CD14-positive monocyte (primary cell): ENCODE measurements at regions not wholly inside any gene's neighbourhood (a gene's known extent, or its start where the extent isn't known, plus 50 kb on each side); places are given as distances from the start of the nearest gene placed in this dataset.

Experiments used
- DNase-seq, 3 donors: peaks; one replicate each; pipeline ENCODE4 v3.0.0-alpha.2; 2011 to 2022
- H2AFZ ChIP-seq: 2 replicates; pipeline ENCODE4 v1.6.0; 2012; ENCODE audit warnings: mild to moderate bottlenecking, low read depth, low read length, inconsistent platforms; ENCODE audit not compliant: insufficient read depth, poor library complexity, severe bottlenecking
- H3K27ac ChIP-seq, 2 donors: 1 replicate in 1 of 2; 2 replicates in 1 of 2; pipeline ENCODE4 v1.5.1; 2012 to 2013; ENCODE audit warnings: low read length in 2 of 2, control low read depth in 1 of 2, inconsistent platforms in 1 of 2, low read depth in 1 of 2, mild to moderate bottlenecking in 1 of 2
- H3K27me3 ChIP-seq, 2 donors: one replicate each; pipeline versions ENCODE4 v1.6.0 to v1.6.1; 2011 to 2013; ENCODE audit warnings: low read length in 2 of 2; ENCODE audit not compliant: control insufficient read depth in 2 of 2, insufficient read depth in 2 of 2
- H3K36me3 ChIP-seq, 2 donors: replicated peaks in 1 of 2; 1 replicate in 1 of 2; 2 replicates in 1 of 2; pipeline versions ENCODE4 v1.5.1 to v1.6.1; 2012 to 2013; ENCODE audit warnings: low read length in 2 of 2, control low read depth in 1 of 2, inconsistent platforms in 1 of 2, mild to moderate bottlenecking in 1 of 2; ENCODE audit not compliant: insufficient read depth in 2 of 2, control insufficient read depth in 1 of 2
- H3K4me1 ChIP-seq, 2 donors: 1 replicate in 1 of 2; 2 replicates in 1 of 2; pipeline versions ENCODE4 v1.5.1 to v1.6.1; 2012 to 2013; ENCODE audit warnings: low read length in 2 of 2, control low read depth in 1 of 2, inconsistent platforms in 1 of 2, mild to moderate bottlenecking in 1 of 2, moderate library complexity in 1 of 2; ENCODE audit not compliant: insufficient read depth in 2 of 2, control insufficient read depth in 1 of 2
- H3K4me2 ChIP-seq: replicated peaks from 2 replicates; pipeline ENCODE3; 2012; ENCODE audit warnings: low read length, moderate library complexity, mild to moderate bottlenecking; ENCODE audit not compliant: poor library complexity, severe bottlenecking; ENCODE audit errors: extremely low read depth
- H3K4me3 ChIP-seq, 3 experiments: fragments of 200-600 bp in 1 of 3; sonication (generic) in 1 of 3; replicated peaks in 1 of 3; 1 replicate in 2 of 3; 2 replicates in 1 of 3; pipeline ENCODE4 v1.5.1; 2011 to 2013; ENCODE audit warnings: low read length in 3 of 3, mild to moderate bottlenecking in 3 of 3, control low read depth in 2 of 3, low read depth in 2 of 3, inconsistent platforms in 1 of 3, moderate library complexity in 1 of 3
- H3K79me2 ChIP-seq: 2 replicates; pipeline ENCODE4 v1.6.0; 2012; ENCODE audit warnings: mild to moderate bottlenecking, control low read depth, inconsistent platforms, low read length, moderate library complexity; ENCODE audit not compliant: insufficient read depth
- H3K9ac ChIP-seq: 2 replicates; pipeline ENCODE4 v1.6.0; 2017; ENCODE audit warnings: low read length, mild to moderate bottlenecking; ENCODE audit not compliant: insufficient read depth, poor library complexity, severe bottlenecking
- H3K9me3 ChIP-seq, 2 donors: replicated peaks in 1 of 2; 1 replicate in 1 of 2; 2 replicates in 1 of 2; pipeline versions ENCODE4 v1.5.1 to v1.6.1; 2012 to 2013; ENCODE audit warnings: low read length in 2 of 2, control low read depth in 1 of 2; ENCODE audit not compliant: control insufficient read depth in 1 of 2, insufficient read depth in 1 of 2
- H4K20me1 ChIP-seq: 2 replicates; pipeline ENCODE4 v1.6.0; 2012; ENCODE audit warnings: mild to moderate bottlenecking, low read length, control low read depth, moderate library complexity; ENCODE audit not compliant: insufficient read depth
- H3K27ac Mint-ChIP-seq, 7 donors: one replicate each; pipeline ENCODE4 v1.8.0; 2020; ENCODE audit warnings: mild to moderate bottlenecking in 7 of 7, mixed read lengths in 7 of 7, moderate library complexity in 6 of 7, inconsistent platforms in 2 of 7
- H3K27me3 Mint-ChIP-seq, 3 donors: one replicate each; pipeline ENCODE4 v1.8.0; 2021 to 2022; ENCODE audit warnings: low read depth in 3 of 3, mild to moderate bottlenecking in 3 of 3, mixed read lengths in 3 of 3, moderate library complexity in 3 of 3, inconsistent platforms in 1 of 3
- H3K36me3 Mint-ChIP-seq, 2 donors: one replicate each; pipeline ENCODE4 v1.8.0; 2020; ENCODE audit warnings: mixed read lengths in 2 of 2, inconsistent platforms in 1 of 2, mild to moderate bottlenecking in 1 of 2
- H3K4me1 Mint-ChIP-seq: one replicate; pipeline ENCODE4 v1.8.0; 2020; ENCODE audit warnings: mild to moderate bottlenecking, mixed read lengths
- H3K4me3 Mint-ChIP-seq, 2 donors: one replicate each; pipeline ENCODE4 v1.8.0; 2020; ENCODE audit warnings: mild to moderate bottlenecking in 2 of 2, mixed read lengths in 2 of 2, moderate library complexity in 1 of 2
- H3K9me3 Mint-ChIP-seq, 7 donors: one replicate each; pipeline ENCODE4 v1.8.0; 2020 to 2022; ENCODE audit warnings: mixed read lengths in 7 of 7, mild to moderate bottlenecking in 6 of 7, moderate library complexity in 6 of 7, inconsistent platforms in 2 of 7
- WGBS: methylation state at CpG from one replicate; pipeline ENCODE4 v1.1.5; 2013; ENCODE audit warnings: missing lambda C conversion rate; ENCODE audit not compliant: insufficient coverage; 5-methylcytosine and 5-hydroxymethylcytosine counted together
- intact Hi-C, 2 donors: fragments of 100-400 bp; cut with micrococcal nuclease; formaldehyde crosslinking; loops; one replicate each; pipeline versions ENCODE4 v1.15.0 to v1.15.1; 2023
- TF ChIP-seq, protein P1 (sequence below): fragments of 200-600 bp; IDR thresholded peaks from one replicate; pipeline ENCODE4 v1.8.0; 2022; ENCODE audit warnings: antibody characterized with exemption, mild to moderate bottlenecking

DNA sequence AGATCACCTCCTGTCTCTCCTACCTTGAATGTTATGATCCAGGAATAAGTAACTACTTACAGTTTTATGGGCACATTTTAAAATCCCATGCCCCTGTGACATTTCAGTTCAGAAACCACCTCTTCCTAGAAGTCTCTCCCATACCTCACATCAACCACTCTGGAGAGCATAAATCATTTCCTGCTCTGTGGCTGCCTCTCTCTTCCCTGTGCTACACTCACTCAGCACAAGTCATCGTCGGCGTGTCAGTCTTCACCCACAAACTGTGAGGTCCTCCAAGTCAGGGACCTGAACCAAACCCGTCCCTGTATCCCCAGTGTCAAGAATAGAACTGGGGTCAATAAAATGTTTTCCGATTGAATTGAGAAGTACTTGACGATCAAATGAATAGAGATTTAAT is 863.3 kb downstream of the BCL11B start:
- Mint-ChIP-seq H3K9me3 (peaks cover 0 to 8% (median 4%) of the 10 kb centered on the region in 7 donors), H3K4me3 (no peak overlapping the region), H3K27me3 (peaks cover 0 to 1% (median 0%) of the 10 kb centered on the region in 3 donors), H3K36me3 (no peaks in the 10 kb centered on the region), H3K4me1 (no peaks in the 10 kb centered on the region), H3K27ac (no peak overlapping the region)
- H3K27ac ChIP-seq, result no peak overlapping the region
- H3K79me2 ChIP-seq, result no peaks in the 10 kb centered on the region
- H3K4me1 ChIP-seq, result no peaks in the 10 kb centered on the region
- intact Hi-C loops, result no loop called here
- no peaks in the 10 kb centered on the region for H3K36me3 ChIP-seq
- no peaks in the 10 kb centered on the region for H3K9me3 ChIP-seq
- H2AFZ ChIP-seq, result no peak overlapping the region
- no peaks in the 10 kb centered on the region for H4K20me1 ChIP-seq
- H3K4me3 ChIP-seq, result no peak overlapping the region
- H3K4me2 ChIP-seq, result no peak overlapping the region
- 38% methylated on average over 4 of the region's 6 CpGs for WGBS
- no peak overlapping the region for H3K9ac ChIP-seq
- TF ChIP-seq, protein P1, sequence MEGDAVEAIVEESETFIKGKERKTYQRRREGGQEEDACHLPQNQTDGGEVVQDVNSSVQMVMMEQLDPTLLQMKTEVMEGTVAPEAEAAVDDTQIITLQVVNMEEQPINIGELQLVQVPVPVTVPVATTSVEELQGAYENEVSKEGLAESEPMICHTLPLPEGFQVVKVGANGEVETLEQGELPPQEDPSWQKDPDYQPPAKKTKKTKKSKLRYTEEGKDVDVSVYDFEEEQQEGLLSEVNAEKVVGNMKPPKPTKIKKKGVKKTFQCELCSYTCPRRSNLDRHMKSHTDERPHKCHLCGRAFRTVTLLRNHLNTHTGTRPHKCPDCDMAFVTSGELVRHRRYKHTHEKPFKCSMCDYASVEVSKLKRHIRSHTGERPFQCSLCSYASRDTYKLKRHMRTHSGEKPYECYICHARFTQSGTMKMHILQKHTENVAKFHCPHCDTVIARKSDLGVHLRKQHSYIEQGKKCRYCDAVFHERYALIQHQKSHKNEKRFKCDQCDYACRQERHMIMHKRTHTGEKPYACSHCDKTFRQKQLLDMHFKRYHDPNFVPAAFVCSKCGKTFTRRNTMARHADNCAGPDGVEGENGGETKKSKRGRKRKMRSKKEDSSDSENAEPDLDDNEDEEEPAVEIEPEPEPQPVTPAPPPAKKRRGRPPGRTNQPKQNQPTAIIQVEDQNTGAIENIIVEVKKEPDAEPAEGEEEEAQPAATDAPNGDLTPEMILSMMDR, result no peak
- DNase-seq, result no peak
- H3K27me3 ChIP-seq, result no peaks in the 10 kb centered on the region

DNA sequence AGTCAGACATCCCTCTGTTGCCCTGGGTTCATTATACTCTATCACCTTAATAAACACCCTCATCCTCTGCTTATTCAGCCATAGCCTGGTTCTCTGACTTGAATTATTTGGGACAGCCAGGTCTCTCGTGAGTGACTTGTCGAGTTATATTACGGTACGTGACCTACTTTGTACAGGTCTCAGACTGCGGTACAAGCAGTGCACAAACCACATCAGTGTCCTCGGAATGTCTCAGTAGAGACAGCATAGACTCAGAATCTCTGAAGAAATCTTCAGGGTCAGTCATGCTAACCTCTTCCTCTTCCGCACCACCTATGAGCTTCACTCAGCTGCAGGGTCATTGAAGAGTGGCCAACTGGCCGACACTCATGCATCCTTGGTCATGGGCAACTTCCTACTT is 860.8 kb downstream of the BCL11B start:
- peaks cover 0 to 1% (median 0%) of the 10 kb centered on the region in 3 donors for H3K27me3 Mint-ChIP-seq
- H3K4me3 ChIP-seq, result no peak overlapping the region
- H3K79me2 ChIP-seq, result no peaks in the 10 kb centered on the region
- no peaks in the 10 kb centered on the region for H3K27me3 ChIP-seq
- intact Hi-C loops, result no loop called here
- H3K9me3 Mint-ChIP-seq, result peaks cover 0 to 6% (median 4%) of the 10 kb centered on the region in 7 donors
- no peak overlapping the region for H3K4me2 ChIP-seq
- H3K4me1 Mint-ChIP-seq, result no peaks in the 10 kb centered on the region
- H3K27ac ChIP-seq, result no peak overlapping the region
- peaks cover 0 to under 1% of the 10 kb centered on the region in 2 donors for H3K9me3 ChIP-seq
- H3K4me3 Mint-ChIP-seq, result no peak overlapping the region
- no peak overlapping the region for H2AFZ ChIP-seq
- no peaks in the 10 kb centered on the region for H3K4me1 ChIP-seq
- H3K9ac ChIP-seq, result no peak overlapping the region
- no peaks in the 10 kb centered on the region for H4K20me1 ChIP-seq
- 97% methylated on average over 8 of the region's 8 CpGs for WGBS
- no peaks in the 10 kb centered on the region for H3K36me3 ChIP-seq
- no peaks in the 10 kb centered on the region for H3K36me3 Mint-ChIP-seq
- no peak for DNase-seq
- H3K27ac Mint-ChIP-seq, result no peak overlapping the region
- TF ChIP-seq, protein P1, result no peak
